HCT116 (cell line): ENCODE measurements at regions not wholly inside any gene's neighbourhood (a gene's known extent, or its start where the extent isn't known, plus 50 kb on each side); places are given as distances from the start of the nearest gene placed in this dataset.

ENCODE experiments used
- ATAC-seq: fragments of 200-7000 bp; cut with Tn5 transposase; 2 replicates; pipeline ENCODE4 v1.9.1; 2020; ENCODE audit warnings: mild to moderate bottlenecking, moderate library complexity
- BruUV-seq: library from RNA; stranded (reverse); fragments of 400-500 nt; replicated peaks from 2 replicates; lab custom pipeline; 2021; lab: Mats Ljungman, UMichigan
- CTCF ChIA-PET: fragments of 300-600 bp; sonication (Branson Sonifier 250); formaldehyde crosslinking; loops from one replicate; lab custom pipeline; 2021; ENCODE audit warnings: antibody characterized with exemption; lab: Charles Lee
- POLR2A ChIA-PET: fragments of 300-600, 350-600 bp; sonication (Branson Sonifier 250); formaldehyde crosslinking; loops from one replicate; lab custom pipeline; 2021; ENCODE audit warnings: antibody characterized with exemption; lab: Charles Lee
- RAD21 ChIA-PET, 2 experiments: fragments of 300-600 bp; sonication (Branson Sonifier 250); formaldehyde crosslinking; loops; one replicate each; lab custom pipeline; 2023; ENCODE audit warnings: low total read pairs in 2 of 2; ENCODE audit not compliant: uncharacterized antibody in 2 of 2, unreplicated experiment in 2 of 2, low non-redundant PET in 1 of 2; lab: Charles Lee
- DNase-seq: peaks from one replicate; pipeline ENCODE4 v3.0.0-alpha.2; 2010; ENCODE audit warnings: low read depth, low spot score
- H2AFZ ChIP-seq: fragments of 200-600 bp; shearing (Covaris generic), sonication (generic); 2 replicates; pipeline ENCODE4 v1.6.1; 2017; ENCODE audit warnings: low read depth, mixed run types, mixed read lengths, antibody characterized with exemption, low read length; ENCODE audit not compliant: poor library complexity, severe bottlenecking
- H3K27ac ChIP-seq: 2 replicates; pipeline ENCODE4 v1.5.1; 2012; ENCODE audit warnings: low read depth, low read length
- H3K27me3 ChIP-seq: fragments of 200-600 bp; sonication (generic); 2 replicates; pipeline ENCODE4 v1.6.1; 2016; ENCODE audit warnings: mixed run types, low read length, mixed read lengths; ENCODE audit not compliant: insufficient read depth
- H3K36me3 ChIP-seq, 2 experiments: fragments of 200-500 bp in 1 of 2; fragments of 200-600 bp in 1 of 2; sonication (Bioruptor generic) in 1 of 2; sonication (generic) in 1 of 2; 2 replicates each; pipeline versions ENCODE4 v1.5.1 to v1.6.1; 2014 to 2016; ENCODE audit warnings: low read length in 2 of 2, inconsistent platforms in 1 of 2, mixed read lengths in 1 of 2, mixed run types in 1 of 2; ENCODE audit not compliant: insufficient read depth in 2 of 2, control insufficient read depth in 1 of 2
- H3K4me1 ChIP-seq, 2 experiments: fragments of 200-600 bp in 1 of 2; sonication (generic) in 1 of 2; 2 replicates each; pipeline versions ENCODE4 v1.5.1 to v1.6.1; 2012 to 2017; ENCODE audit warnings: low read length in 2 of 2, inconsistent platforms in 1 of 2, mild to moderate bottlenecking in 1 of 2, mixed read lengths in 1 of 2, mixed run types in 1 of 2, moderate library complexity in 1 of 2; ENCODE audit not compliant: insufficient read depth in 2 of 2, control insufficient read depth in 1 of 2
- H3K4me2 ChIP-seq: fragments of 200-600 bp; sonication (generic); 2 replicates; pipeline ENCODE4 v1.6.1; 2017; ENCODE audit warnings: mixed run types, low read length, mixed read lengths
- H3K4me3 ChIP-seq, 2 experiments: fragments of 200-600 bp in 1 of 2; sonication (generic) in 1 of 2; replicated peaks in 1 of 2; 2 replicates each; pipeline ENCODE4 v1.5.1; 2011 to 2016; ENCODE audit warnings: low read length in 2 of 2, control low read depth in 1 of 2, low read depth in 1 of 2, mild to moderate bottlenecking in 1 of 2, mixed read lengths in 1 of 2, mixed run types in 1 of 2
- H3K79me2 ChIP-seq: fragments of 200-600 bp; sonication (generic); 2 replicates; pipeline ENCODE4 v1.6.1; 2017; ENCODE audit warnings: mild to moderate bottlenecking, mixed run types, low read length, moderate library complexity, mixed read lengths; ENCODE audit not compliant: insufficient read depth
- H3K9ac ChIP-seq: fragments of 200-600 bp; sonication (generic); 2 replicates; pipeline ENCODE4 v1.6.1; 2016; ENCODE audit warnings: low read length, mixed read lengths
- H3K9me2 ChIP-seq: fragments of 200-600 bp; sonication (generic), shearing (Covaris generic); 2 replicates; pipeline ENCODE4 v1.6.1; 2017; ENCODE audit warnings: mixed run types, mild to moderate bottlenecking, moderate library complexity; ENCODE audit not compliant: insufficient read depth
- H3K9me3 ChIP-seq, 2 experiments: fragments of 200-500 bp in 1 of 2; fragments of 200-600 bp in 1 of 2; sonication (Bioruptor generic) in 1 of 2; sonication (generic) in 1 of 2; 2 replicates each; pipeline ENCODE4 v1.6.1; 2014 to 2017; ENCODE audit warnings: low read length in 2 of 2, mixed read lengths in 2 of 2, inconsistent platforms in 1 of 2, low read depth in 1 of 2, mild to moderate bottlenecking in 1 of 2, mixed run types in 1 of 2, moderate library complexity in 1 of 2; ENCODE audit not compliant: control insufficient read depth in 1 of 2, insufficient read depth in 1 of 2
- H4K20me1 ChIP-seq: fragments of 200-600 bp; sonication (generic), shearing (Covaris generic); 2 replicates; pipeline ENCODE4 v1.6.1; 2017; ENCODE audit warnings: mixed run types, mild to moderate bottlenecking, moderate library complexity; ENCODE audit not compliant: insufficient read depth
- EGR1 ChIP-seq: IDR thresholded peaks from 2 replicates; pipeline ENCODE4 v1.6.1; 2012; ENCODE audit warnings: low read depth
- JUND ChIP-seq: IDR thresholded peaks from 2 replicates; pipeline ENCODE4 v1.6.1; 2012
- POLR2A ChIP-seq: IDR thresholded peaks from 2 replicates; pipeline ENCODE4 v1.7.0; 2011; ENCODE audit warnings: borderline replicate concordance; ENCODE audit not compliant: insufficient read depth, insufficient read length; ENCODE audit errors: extremely low read depth
- SIN3A ChIP-seq: IDR thresholded peaks from 2 replicates; pipeline ENCODE4 v1.6.1; 2012; ENCODE audit warnings: low read depth
- ZFX ChIP-seq: fragments of 450-650 bp; IDR thresholded peaks from 2 replicates; pipeline ENCODE4 v1.6.1; 2017
- intact Hi-C: fragments of 100-400 bp; cut with micrococcal nuclease; formaldehyde crosslinking; loops from 2 replicates; pipeline ENCODE4 v1.10.0; 2022
- TF ChIP-seq, protein P1 (sequence below): IDR thresholded peaks from 2 replicates; pipeline ENCODE4 v1.6.1; 2011; ENCODE audit warnings: mild to moderate bottlenecking, low read length, moderate library complexity; ENCODE audit not compliant: insufficient replicate concordance; ENCODE audit errors: extremely low read depth

DNA sequence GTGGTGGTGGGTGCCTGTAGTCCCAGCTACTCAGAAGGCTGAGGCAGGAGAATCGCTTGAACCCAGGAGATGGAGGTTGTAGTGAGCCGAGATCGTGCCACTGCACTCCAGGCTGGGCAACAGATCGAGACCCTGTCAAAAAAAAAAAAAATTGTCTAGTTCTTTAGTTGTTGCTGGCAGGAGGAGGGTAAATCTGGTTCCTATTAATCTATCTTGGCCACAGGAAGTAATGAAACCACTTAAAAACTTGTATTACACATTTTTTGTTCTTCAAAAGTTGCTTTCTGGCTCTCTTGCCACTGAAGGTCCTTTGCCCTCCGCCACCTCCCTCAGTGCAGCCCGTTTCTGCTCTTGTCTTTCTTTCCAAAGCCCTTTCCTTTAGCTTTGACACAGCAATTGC lies 102.9 kb upstream of the ARSJ start:
- no peaks in the 10 kb centered on the region for H3K9me3 ChIP-seq
- ChIA-PET POLR2A (no interaction called here), CTCF (no interaction called here), RAD21 (no interaction called here)
- peaks cover 0 to 6% of the 10 kb centered on the region in 2 experiments; a peak in 2 of 4 replicates for H3K4me1 ChIP-seq
- DNase-seq (no peak), ATAC-seq (no peak)
- H3K4me2 ChIP-seq, result no peak overlapping the region
- H3K36me3 ChIP-seq, result no peaks in the 10 kb centered on the region
- no peak for TF ChIP-seq POLR2A
- no peak for TF ChIP-seq ZFX
- TF ChIP-seq EGR1, result no peak
- no peak for TF ChIP-seq JUND
- TF ChIP-seq, protein P1, sequence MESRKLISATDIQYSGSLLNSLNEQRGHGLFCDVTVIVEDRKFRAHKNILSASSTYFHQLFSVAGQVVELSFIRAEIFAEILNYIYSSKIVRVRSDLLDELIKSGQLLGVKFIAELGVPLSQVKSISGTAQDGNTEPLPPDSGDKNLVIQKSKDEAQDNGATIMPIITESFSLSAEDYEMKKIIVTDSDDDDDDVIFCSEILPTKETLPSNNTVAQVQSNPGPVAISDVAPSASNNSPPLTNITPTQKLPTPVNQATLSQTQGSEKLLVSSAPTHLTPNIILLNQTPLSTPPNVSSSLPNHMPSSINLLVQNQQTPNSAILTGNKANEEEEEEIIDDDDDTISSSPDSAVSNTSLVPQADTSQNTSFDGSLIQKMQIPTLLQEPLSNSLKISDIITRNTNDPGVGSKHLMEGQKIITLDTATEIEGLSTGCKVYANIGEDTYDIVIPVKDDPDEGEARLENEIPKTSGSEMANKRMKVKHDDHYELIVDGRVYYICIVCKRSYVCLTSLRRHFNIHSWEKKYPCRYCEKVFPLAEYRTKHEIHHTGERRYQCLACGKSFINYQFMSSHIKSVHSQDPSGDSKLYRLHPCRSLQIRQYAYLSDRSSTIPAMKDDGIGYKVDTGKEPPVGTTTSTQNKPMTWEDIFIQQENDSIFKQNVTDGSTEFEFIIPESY, result no peak
- TF ChIP-seq SIN3A, result no peak
- H4K20me1 ChIP-seq, result no peaks in the 10 kb centered on the region
- no peaks in the 10 kb centered on the region; the same call in 1 of the 2 replicates for H3K9me2 ChIP-seq
- H3K27ac ChIP-seq, result no peak overlapping the region
- H3K9ac ChIP-seq, result no peak overlapping the region
- H2AFZ ChIP-seq, result no peak overlapping the region
- BruUV-seq, result no TSS peak
- intact Hi-C loops, result no loop called here
- no peaks in the 10 kb centered on the region for H3K79me2 ChIP-seq
- no peaks in the 10 kb centered on the region for H3K27me3 ChIP-seq
- no peak overlapping the region for H3K4me3 ChIP-seq

DNA sequence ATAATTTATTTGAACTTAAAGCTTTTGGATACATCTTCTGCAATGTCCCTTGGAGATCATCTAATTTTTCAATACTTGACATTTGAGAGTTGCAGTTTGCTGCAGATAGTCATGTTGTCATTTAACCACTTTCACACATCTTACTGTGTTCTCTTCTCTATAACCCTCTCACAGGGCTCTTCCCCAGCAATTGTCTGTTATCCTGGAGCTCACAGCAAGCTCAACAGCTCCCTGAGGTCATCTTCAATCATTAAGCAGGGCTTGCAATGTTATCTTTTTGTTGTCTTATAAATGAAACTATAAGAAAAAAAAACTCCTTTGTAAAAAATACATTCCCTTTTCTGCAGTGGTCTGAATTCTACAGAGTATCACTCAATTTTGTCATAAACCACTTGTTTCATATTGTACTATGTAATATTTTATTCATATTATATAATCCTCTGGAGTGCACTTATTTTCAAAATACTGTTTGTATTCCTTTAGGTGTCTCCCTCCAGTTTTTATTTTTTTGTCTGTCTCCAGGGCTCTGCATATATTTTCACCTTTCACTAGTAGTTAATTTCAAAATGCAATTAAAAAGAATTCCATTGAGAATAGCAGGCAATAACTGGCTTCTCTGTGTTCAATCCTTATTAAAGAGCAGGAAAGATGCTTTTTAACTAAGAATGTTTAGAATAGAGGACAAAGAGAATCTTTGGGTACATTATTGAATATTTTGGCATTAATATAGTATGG lies 106.3 kb upstream of the ARSJ start:
- ChIA-PET RAD21 (no interaction called here), CTCF (no interaction called here), POLR2A (no interaction called here)
- ATAC-seq, result no peak
- no TSS peak for BruUV-seq
- Histone ChIP-seq H3K79me2 (no peaks in the 10 kb centered on the region), H3K4me3 (no peak overlapping the region), H4K20me1 (no peaks in the 10 kb centered on the region), H3K9me3 (no peaks in the 10 kb centered on the region), H3K9ac (no peak overlapping the region), H3K27me3 (no peaks in the 10 kb centered on the region), H2AFZ (no peak overlapping the region), H3K4me2 (no peak overlapping the region), H3K9me2 (no peaks in the 10 kb centered on the region), H3K4me1 (no peaks in the 10 kb centered on the region), H3K27ac (no peak overlapping the region), H3K36me3 (no peaks in the 10 kb centered on the region)
- intact Hi-C loops, result no loop called here
- no peak for DNase-seq
- no peak for TF ChIP-seq ZFX
